ENCODE measurements at regions not wholly inside any gene's neighbourhood (a gene's known extent, or its start where the extent isn't known, plus 50 kb on each side); places are given as distances from the start of the nearest gene placed in this dataset.

DNA sequence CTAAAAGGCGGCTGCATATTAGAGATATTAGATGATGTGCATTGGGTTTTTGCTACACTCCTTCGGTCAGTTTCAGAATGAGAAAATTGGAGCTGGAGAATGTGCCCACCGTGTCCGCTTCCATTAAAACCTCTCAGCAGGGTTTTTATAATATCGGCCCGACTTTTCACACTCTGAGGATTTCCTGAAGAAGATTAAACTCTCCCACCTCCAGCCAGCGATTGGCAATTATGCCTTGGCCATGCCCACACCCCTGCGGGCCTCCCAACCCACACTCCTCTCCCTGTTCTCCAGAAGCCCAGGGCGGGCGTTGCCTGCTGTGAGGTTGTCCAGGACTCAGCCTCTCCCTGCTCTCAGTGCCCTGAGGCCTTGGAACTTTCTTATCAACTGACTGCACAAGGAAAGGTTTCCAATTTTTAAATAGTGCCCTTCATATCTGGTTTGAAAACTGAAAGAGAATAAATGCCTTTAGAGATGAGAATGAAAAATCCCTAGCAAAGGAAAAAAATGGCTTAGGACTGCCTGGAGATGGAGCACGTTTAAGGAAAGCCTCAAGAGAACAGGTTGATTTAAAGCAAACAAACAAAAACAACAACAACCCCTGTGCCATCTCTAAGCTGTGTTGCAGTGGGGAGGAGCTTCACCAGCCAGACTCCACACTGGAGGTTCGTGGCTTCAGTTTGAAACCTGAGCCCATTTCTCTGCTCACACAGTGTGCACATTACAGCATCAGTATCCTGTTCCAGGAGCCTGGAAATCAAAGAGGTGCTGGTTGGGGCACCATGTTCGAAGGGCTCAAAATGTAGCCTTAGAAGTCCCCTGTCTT, 292.9 kb downstream of the NSG2 start:
- DNase-seq: no peak

DNA sequence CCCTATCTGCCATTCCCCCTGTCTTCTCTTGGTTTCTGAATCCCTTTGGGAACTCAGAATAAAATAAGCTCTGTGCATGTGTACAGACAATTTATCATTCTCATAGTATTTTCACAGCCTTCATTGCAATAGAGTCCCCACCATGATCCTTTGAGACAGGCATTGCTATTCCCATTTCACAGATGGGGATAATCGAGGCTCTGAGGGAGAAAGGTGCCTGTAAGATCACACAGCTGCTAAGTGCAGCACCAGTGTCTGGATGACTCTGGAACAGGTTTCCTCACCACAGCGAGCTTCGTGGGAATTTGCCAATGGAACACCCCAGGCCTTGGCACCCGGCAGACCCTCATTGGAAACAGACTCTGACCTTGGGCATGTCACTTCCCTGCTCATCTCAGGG, 293.6 kb downstream of the NSG2 start:
- DNase-seq: no peak

DNA sequence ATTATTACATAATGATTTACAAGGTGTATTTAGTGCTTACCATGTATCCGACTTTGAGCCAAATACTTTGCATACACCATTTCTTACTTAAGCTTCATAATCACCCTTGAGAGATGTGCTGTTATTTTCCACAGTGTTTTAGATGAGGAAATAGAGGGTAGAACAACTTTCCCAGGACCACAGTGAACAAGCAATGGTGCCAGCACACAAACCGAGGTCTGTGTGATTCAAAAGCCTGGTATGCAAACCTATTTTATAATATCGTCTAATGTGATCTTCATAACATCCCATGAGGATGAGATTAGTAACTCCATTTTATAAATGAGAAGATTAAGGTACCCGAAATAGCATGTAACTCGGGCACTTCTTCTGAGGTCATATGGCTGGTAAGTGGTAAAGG, 294.7 kb downstream of the NSG2 start:
- DNase-seq: no peak

DNA sequence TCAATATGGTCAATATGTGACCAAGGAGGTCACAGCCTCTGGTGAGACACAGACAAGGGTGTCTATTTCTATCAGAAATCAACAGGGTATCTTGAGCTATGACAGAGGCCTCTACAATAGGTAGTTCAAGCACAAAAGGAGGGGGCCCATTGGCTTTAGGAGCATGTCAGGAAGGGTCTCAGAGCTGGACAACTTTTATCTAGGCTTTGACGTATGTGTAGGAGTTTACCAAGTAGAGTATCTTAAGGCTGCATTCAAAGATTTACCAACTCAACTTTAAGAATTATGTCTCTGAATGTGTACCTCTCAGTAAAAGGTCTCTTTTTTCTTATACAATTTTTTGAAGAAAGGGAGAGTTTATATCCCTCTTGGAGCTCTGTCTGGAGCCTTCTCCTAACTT, 297.2 kb downstream of the NSG2 start:
- DNase-seq: no peak

DNA sequence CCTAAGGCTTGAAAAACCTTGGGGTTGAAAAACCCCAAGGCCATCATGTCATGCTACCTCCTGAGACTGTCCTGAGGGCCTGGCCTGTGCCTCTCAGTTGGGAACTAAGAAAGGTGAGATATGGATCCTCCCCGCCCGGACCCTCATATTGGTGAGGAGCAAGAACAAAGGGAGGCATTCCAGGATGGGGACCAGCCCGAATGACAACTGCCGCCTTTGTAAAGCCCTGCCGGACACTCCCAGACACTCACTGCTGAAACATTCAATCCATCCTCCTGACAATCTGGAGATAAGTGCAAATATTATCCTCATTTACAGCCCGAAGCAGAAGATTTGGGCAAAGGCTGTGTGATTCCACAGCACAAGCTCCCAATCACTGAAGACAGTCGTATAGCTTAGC, 298.3 kb downstream of the NSG2 start:
- no peak for DNase-seq

DNA sequence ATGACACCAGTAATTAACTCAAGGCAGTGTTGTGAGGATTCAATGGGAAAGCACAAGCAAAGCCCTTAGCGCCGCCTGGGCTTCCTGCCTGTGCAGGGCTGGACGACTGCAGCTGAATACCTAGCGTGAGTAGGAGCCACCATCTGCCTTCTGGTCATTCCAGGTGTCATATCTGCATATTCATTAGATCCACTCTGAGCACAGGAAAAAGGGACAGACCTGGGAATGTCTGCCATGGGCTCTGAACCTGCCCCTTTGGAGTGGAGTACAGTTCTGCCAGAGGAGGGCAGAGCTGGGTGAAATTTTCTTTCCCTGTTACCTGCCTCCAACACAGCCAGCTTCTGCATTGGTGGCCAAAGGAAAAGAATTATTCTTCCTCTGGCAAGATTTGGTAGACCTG, 298.8 kb downstream of the NSG2 start:
- no peak for DNase-seq

DNA sequence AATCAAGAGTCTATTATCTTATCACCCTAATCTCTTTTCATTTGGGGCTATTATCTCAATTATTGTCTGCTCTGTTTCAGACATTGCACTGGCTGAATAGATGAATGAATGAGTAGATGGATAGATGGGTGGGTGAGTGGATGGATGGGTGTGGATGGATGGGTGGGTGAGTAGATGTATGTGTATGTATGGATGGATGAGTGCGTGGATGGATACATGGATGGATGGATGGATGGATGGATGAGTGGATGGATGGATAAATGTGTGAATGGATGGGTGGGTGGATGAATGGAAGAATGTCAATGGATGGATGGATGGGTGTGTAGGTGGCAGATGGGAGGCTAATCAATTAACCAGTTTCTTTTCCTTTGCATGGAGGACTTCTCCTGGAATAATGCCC, 301.7 kb downstream of the NSG2 start:
- no peak for DNase-seq

DNA sequence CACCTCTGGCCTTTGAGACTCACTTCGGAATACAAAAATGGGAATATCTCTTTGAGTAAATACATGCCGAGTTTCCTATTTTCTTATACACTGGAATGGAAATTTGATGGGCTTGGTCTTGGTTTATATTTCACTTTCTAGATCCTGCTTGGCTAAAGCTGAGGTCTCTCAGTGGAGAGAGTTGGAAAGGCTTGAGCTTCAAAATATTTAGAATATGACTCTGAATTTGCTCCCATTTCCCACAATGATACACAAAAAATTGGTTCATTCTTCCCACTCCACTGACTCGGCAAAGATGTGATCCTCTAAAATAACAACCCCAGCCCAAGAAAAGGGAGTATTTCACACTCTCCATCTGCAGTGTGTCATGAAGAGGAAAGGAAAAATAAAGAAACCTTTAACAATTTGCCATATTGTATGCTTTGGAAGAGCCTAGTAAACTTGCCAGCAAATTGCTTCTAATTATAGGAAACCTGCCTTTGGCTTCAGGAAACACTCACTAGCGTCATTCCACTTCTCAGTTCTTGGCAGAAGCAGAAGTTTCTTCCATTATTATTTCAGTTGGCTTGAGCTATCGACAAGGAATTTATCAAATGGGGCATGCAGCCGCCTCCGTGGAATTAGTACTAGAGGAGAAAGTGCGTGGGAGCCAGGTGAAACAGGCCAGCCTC, 302.9 kb downstream of the NSG2 start:
- DNase-seq: no peak

DNA sequence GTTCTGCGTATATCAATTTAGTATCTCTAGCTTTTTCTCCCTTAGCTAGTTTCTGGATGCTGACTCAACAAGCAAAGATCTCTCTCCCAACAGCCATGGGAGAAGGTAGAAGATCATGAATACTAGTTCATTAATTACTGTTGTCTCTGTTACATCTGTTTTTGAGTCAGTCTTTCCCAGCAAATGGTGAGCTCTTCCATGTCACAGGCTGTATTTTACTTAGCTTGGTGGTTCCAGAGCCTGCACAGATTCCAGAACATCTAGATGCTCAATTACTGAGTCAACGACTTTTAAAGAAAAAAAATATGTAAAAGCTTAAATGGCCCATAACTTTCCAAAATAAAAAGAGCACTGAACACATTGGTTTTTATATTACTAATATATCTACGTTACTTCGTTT, 307.2 kb downstream of the NSG2 start:
- no peak for DNase-seq

DNA sequence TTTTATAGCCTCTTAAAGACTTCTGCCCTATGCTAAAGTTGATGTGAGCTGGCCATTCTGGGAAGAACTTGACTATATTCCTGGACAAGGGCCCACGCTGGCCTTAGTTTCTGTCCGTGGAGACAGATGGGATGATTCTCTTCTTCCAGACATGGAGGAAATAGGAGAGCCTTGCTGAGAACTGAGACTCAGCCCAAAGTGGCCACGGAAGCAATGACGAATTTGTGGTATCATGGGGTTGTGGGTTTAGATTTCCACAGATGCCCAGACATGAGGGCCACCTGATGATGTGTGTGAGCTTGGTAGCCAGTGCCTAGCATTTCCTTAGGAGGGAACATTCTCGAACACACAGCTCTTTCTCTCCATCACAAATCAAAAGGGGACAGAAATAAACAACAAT, 309.1 kb downstream of the NSG2 start:
- DNase-seq: no peak

DNA sequence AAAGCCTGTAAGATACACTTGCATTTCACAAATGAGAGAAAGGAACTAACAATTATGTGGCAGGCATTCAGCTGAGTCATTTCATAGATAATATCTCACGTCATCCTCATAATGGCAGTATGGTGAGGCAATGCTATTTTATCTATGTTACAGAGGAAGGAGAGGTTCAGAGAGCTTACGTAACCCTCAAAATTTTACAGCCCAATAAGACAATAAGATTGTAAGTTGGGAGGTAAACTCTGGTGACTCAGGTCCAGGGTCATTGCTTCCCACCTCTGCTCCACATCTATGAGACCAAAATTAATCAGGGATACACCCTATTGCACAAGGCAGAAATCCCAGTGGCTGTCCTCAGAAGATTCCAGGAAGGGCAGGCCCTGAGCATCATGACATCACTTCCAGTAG, 309.7 kb downstream of the NSG2 start:
- DNase-seq: no peak

DNA sequence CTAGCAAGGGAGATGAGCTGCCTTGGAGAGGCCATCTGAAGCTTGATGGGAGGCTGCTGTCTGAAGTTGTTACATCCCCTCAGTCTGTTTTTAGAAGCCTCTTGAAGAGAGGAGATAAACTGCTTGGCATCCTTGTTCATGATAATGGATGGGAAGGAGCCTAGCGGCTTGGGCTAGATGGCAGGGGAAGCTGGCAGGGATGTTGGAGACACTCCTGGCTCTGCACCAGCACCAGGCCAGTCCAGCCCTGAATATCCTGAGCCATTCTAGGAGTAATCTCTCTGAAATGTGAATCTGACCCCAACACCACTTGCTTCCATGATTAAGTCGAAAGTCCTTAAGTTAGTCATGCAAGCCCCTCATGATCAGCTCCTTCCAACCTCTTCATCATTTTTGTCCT, 310.5 kb downstream of the NSG2 start:
- no peak for DNase-seq

DNA sequence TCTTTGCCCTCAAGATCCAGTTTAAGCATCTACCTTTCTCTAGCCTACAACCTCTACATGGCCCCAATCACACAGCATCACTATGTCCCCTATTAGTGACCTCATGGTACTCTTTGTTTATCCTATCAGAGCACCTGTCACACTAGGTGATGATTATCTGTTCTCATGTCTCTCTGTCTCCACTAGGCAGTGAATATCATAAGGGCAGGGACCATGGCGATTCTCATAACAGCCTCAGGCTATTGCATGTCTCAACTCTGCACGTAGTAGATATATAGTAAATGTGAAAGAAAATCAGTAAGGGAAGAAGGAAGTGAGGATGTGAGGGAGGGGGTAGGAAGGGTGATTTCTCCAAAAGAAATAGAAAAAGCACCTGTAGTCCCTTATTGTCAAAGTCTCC, 311.0 kb downstream of the NSG2 start:
- no peak for DNase-seq

DNA sequence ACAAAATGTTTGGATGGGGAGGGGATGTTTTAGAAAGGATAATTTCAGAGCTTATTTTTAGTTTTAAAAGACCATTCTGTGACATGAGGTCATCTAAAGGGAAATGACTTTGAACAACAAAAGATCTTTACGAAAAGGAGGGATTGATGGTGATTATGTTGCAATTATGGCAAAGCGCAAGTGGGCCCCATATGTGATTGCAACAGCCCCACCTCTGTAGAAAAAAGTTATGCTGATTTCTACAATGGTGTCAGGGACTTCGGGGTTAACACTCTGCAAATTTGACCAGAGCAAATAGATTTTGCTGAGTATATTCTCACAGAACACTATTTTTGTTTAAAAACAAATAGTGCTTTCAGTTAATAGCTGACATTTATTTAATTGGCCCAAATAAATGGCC, 312.8 kb downstream of the NSG2 start:
- no peak for DNase-seq

DNA sequence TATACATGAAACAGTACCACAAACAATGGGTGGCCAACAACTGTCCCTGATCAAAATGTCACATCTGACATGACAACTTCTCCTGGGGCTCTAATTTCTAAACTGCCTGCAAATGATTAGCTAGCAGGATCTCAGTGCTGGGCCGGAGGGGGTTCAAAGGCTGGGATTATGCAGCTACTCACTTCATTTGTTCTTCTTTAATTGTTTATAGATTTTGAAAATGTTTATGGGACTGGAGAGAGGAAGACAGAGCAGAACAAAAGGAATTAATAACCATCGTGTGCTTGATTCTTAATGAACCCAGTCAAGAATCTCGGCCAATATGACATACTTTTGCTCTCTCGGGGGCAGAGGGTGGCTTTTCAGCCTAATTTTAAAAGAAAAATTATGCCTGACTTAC, 313.6 kb downstream of the NSG2 start:
- DNase-seq: no peak

DNA sequence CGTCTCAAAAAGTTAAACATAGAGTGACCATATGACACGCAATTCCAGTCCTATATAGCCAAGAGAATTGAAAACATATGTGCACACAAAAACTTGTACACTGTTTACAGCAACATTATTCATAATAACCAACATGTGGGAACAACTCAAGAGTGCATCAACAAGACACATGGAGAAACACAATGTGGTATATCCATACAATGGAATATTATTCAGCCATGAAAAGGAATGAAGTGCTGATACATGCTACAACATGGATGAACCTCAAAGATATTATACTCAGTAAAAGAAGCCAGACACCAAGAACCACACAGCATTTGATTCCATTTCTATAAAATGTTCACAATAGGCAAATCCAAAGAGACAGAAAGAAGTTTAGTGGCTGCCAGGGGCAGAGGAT, 317.0 kb downstream of the NSG2 start:
- no peak for DNase-seq

DNA sequence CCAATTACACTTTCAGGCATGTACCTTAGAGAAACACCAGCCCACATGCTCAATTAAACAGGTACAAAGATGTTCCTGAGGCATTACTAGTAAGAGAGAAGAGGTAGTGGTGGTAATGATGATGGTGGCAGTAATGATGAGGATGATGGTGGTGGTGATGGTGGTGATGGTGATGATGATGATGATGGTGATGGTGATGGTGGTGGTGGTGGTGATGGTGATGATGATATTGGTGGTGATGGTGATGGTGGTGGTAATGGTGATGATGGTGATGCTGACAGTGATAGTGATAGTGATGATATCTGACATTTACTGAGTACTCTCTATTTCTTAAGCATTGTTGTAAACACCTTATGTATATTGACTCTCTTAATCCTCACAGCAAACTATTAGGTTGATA, 318.4 kb downstream of the NSG2 start:
- DNase-seq: no peak

DNA sequence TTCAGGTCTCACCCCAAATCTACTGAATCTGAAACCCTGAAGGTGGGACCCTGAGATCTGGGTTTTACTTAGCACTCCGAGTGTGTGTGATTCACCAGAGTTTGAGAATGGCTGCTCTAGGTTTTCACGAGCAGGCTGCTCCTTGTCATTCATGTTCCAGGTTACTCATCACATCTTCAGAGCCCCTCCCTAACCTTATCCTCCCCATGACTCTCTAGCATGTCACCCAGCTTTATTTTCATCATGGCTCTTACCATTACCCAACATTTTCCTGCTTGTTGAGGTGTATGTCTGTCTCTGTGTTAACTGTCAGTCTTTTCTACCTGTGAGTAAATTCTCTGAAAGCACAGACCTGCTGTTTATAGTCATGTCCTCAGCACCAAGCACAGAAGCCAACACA, 319.2 kb downstream of the NSG2 start:
- DNase-seq: no peak

DNA sequence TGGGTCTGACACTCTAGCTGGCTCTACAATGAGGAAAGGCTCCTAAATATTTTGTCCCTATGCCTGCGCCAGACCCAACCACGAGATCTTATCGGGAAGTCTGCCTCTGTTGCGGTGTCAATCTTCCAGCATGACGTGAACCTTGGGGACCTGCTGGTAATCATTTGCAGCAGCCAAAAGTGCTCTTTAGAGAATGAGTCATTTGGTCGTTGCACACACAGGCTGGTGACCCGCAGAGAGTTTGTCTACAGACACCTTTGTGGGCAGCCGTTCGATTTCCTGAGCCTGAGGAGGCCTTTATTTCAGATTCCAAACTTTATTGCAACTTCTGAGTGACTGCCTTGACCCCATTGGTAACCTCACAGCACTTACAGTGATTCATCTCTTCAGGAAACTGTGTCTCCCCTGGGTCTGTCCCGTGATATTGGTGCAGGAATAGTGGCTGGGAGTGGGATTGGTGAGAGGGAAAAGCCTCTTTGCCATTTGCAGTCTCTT, 326.1 kb downstream of the NSG2 start:
- no peak for DNase-seq

DNA sequence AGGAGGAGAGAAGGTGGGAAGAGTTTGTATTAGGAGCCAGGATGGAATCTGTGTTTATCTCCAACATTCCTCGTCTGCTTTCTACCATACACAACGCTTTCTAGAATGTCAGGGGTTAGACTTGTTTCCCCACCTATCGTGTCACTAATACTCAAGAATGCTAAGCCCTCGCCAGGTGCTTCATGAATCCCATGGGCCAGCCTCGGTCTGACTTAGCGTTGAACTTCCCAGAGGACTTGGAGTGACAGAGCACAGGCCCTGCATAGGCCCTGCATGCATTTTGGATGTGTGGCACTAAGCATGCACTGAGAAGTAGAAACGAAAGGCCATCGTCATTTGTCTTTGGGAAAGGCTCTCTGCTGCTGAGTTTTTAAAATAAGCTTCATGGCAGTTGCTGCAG, 328.7 kb downstream of the NSG2 start:
- no peak for DNase-seq

DNA sequence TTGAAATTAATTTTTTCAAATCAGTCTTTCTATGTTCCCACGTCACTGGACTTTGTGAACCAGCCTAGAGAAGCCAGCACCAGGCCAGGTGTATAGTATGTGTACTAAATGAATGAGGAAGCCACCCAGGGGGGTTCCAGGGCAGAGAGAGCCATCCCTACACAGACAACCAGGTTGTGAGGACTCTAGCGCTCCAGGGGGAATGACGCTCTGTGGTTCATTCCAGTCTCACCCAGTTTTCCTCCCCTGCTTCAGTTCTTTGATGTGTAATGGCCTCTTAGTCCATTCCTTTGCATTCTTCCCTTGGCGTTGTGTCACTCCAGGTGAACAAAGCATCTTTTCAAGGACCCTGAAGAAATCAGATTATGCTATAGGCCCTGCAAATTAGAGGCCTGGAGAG, 330.6 kb downstream of the NSG2 start:
- DNase-seq: no peak

DNA sequence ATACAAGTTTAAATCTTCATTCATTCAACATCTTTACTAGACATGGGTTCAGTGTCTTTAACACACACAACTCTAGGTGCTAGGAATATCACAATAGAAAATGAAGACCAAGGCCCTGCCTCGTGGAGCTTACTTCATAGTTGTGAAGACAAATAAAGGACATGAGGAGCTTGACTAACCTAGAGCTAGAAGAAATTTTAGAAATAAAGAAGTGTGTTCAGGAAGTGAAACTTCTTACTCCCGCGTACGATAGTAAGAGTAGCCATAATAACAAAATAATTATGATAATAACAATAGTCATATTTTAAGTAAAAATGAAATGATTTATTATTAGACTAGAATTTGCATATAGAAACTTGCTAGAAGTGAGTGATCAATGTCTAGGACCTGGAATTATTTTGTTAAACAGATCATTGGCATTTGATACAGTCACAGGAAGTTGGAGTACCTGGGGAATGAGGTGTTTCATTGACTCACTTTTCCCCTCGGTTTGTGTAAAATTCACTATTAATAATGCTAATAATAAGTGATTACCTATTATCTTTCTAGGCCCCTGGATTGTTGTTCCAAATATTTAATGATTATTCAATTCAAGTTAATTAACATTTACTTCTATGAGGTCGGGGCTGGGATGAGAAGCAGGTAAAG, 331.3 kb downstream of the NSG2 start:
- no peak for DNase-seq

DNA sequence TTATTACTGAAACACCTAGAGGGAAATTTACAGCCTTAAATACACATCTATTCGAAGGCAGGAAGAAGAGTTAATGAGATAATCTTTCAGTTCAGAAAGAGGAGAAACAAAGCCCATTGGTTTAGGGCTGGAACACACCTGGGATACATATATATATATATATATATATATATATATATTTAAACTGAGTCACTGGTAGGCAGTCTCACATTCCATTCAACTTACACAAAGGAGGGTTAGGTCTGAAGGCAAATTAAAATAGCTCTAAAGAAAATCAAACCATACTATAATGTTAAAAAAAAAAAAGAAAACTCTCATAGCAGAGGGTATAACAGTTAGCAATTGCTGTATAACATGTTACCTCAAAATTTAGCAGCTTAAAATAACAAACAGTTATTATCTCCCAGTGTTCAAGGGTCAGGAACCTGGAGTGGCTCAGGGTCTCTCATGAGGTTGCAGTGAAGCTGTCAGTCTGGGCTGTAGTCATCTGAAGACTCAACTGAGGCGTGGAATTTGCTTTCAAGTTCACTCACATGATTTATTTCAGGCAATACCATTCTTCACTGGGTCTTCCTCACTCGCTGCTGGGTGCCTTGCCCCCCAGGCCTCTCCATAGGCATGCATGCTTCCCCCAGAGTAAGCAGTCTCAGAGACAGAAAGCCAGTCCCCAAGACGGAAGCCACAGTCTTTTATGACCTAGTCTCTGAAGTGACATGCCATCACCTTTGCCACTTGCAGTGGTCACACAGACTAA, 332.8 kb downstream of the NSG2 start:
- no peak for DNase-seq
